Ishikawa (cell line): ENCODE measurements at regions not wholly inside any gene's neighbourhood (a gene's known extent, or its start where the extent isn't known, plus 50 kb on each side); places are given as distances from the start of the nearest gene placed in this dataset.

Source experiments
- CEBPB ChIP-seq: IDR thresholded peaks from 2 replicates; pipeline ENCODE4 v1.6.1; 2012
- CREB1 ChIP-seq: IDR thresholded peaks from 2 replicates; pipeline ENCODE4 v1.6.1; 2012; ENCODE audit warnings: low read depth
- EGR1 ChIP-seq: IDR thresholded peaks from 2 replicates; pipeline ENCODE4 v1.6.1; 2012
- EP300 ChIP-seq: IDR thresholded peaks from 2 replicates; pipeline ENCODE4 v1.6.1; 2012; ENCODE audit warnings: borderline replicate concordance
- FOXM1 ChIP-seq: IDR thresholded peaks from 2 replicates; pipeline ENCODE4 v1.6.1; 2012; ENCODE audit warnings: low read depth, borderline replicate concordance
- MAX ChIP-seq: IDR thresholded peaks from 2 replicates; pipeline ENCODE4 v1.6.1; 2012
- NFIC ChIP-seq: IDR thresholded peaks from 2 replicates; pipeline ENCODE4 v1.6.1; 2012
- RAD21 ChIP-seq: IDR thresholded peaks from 2 replicates; pipeline ENCODE4 v1.6.1; 2012; ENCODE audit warnings: low read depth
- REST ChIP-seq: IDR thresholded peaks from 2 replicates; pipeline ENCODE4 v1.6.1; 2012; ENCODE audit warnings: low read depth, mild to moderate bottlenecking
- TAF1 ChIP-seq: IDR thresholded peaks from 2 replicates; pipeline ENCODE4 v1.6.1; 2012; ENCODE audit warnings: low read depth, mild to moderate bottlenecking
- TCF12 ChIP-seq: IDR thresholded peaks from 2 replicates; pipeline ENCODE4 v1.6.1; 2012; ENCODE audit warnings: low read depth
- TEAD4 ChIP-seq: IDR thresholded peaks from 2 replicates; pipeline ENCODE4 v1.6.1; 2012
- USF1 ChIP-seq: IDR thresholded peaks from 2 replicates; pipeline ENCODE4 v1.6.1; 2012
- YY1 ChIP-seq: IDR thresholded peaks from 2 replicates; pipeline ENCODE4 v1.6.1; 2012; ENCODE audit warnings: low read depth
- ZBTB7A ChIP-seq: IDR thresholded peaks from 2 replicates; pipeline ENCODE4 v1.6.1; 2012; ENCODE audit warnings: low read depth

GRCh38 chrX:14193547-14193946, 163.9 kb upstream of the GEMIN8 start:
- TF ChIP-seq ZBTB7A, result no peak
- no peak for TF ChIP-seq NFIC
- TF ChIP-seq CEBPB, result no peak
- no peak for TF ChIP-seq REST
- TF ChIP-seq TCF12, result no peak

GRCh38 chrX:14173873-14174272, 144.2 kb upstream of the GEMIN8 start:
- no peak for TF ChIP-seq TEAD4
- no peak for TF ChIP-seq EGR1
- TF ChIP-seq YY1, result no peak
- TF ChIP-seq CEBPB, result no peak
- TF ChIP-seq ZBTB7A, result no peak
- no peak for TF ChIP-seq TCF12
- TF ChIP-seq MAX, result no peak
- TF ChIP-seq USF1, result no peak
- no peak for TF ChIP-seq EP300
- TF ChIP-seq FOXM1, result no peak
- no peak for TF ChIP-seq REST
- no peak for TF ChIP-seq CREB1
- no peak for TF ChIP-seq TAF1
- TF ChIP-seq NFIC, result no peak
- TF ChIP-seq RAD21, result no peak

GRCh38 chrX:14164828-14165227, 135.1 kb upstream of the GEMIN8 start:
- TF ChIP-seq TCF12 (no peak), FOXM1 (no peak), USF1 (no peak), EGR1 (no peak), MAX (no peak), TEAD4 (no peak), NFIC (no peak), CEBPB (no peak), ZBTB7A (no peak), CREB1 (no peak), RAD21 (no peak)

- TF ChIP-seq REST (no peak), EGR1 (no peak), EP300 (no peak), TAF1 (no peak)
These were observed 95.8 kb upstream of the GEMIN8 start for GRCh38 chrX:14125462-14125861.

GRCh38 chrX:14124562-14124961, 94.9 kb upstream of the GEMIN8 start:
- no peak for TF ChIP-seq TEAD4
- no peak for TF ChIP-seq TAF1
- TF ChIP-seq CREB1, result no peak
- no peak for TF ChIP-seq REST
- no peak for TF ChIP-seq USF1
- no peak for TF ChIP-seq RAD21
- no peak for TF ChIP-seq EGR1
- no peak for TF ChIP-seq YY1
- no peak for TF ChIP-seq TCF12
- no peak for TF ChIP-seq FOXM1
- TF ChIP-seq ZBTB7A, result no peak
- no peak for TF ChIP-seq EP300
- TF ChIP-seq NFIC, result no peak
- TF ChIP-seq CEBPB, result no peak
- TF ChIP-seq MAX, result no peak
